ENCODE measurements at regions not wholly inside any gene's neighbourhood (a gene's known extent, or its start where the extent isn't known, plus 50 kb on each side); places are given as distances from the start of the nearest gene placed in this dataset.

GRCh38 chr18:34620258-34620861, 89.7 kb upstream of the DTNA start:
- Histone ChIP-seq H3K27me3 (no peaks in the 10 kb centered on the region), H3K9me3 (no peaks in the 10 kb centered on the region), H3K27ac (replicated peaks in 1 of 4) (no peak overlapping the region), H3K36me3 (no peaks in the 10 kb centered on the region), H3K4me1 (peaks cover 0 to 15% (median 7%) of the 10 kb centered on the region in 4 donors), H3K4me3 (no peak overlapping the region)
- intact Hi-C loops (cut with DNase I), result no loop called here
- TF ChIP-seq, protein P1, sequence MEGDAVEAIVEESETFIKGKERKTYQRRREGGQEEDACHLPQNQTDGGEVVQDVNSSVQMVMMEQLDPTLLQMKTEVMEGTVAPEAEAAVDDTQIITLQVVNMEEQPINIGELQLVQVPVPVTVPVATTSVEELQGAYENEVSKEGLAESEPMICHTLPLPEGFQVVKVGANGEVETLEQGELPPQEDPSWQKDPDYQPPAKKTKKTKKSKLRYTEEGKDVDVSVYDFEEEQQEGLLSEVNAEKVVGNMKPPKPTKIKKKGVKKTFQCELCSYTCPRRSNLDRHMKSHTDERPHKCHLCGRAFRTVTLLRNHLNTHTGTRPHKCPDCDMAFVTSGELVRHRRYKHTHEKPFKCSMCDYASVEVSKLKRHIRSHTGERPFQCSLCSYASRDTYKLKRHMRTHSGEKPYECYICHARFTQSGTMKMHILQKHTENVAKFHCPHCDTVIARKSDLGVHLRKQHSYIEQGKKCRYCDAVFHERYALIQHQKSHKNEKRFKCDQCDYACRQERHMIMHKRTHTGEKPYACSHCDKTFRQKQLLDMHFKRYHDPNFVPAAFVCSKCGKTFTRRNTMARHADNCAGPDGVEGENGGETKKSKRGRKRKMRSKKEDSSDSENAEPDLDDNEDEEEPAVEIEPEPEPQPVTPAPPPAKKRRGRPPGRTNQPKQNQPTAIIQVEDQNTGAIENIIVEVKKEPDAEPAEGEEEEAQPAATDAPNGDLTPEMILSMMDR (IDR thresholded peaks at IDR 0.05), result no peak
- TF ChIP-seq POLR2AphosphoS5 (IDR thresholded peaks at IDR 0.05) (no peak), POLR2A (IDR thresholded peaks at IDR 0.05; ENCODE audit: low read depth) (no peak)
- 89% methylated on average over 5 of the region's 5 CpGs for WGBS
- DNase-seq (ENCODE audit: extremely low spot score), result no peak

GRCh38 chr18:34623557-34623956, 86.5 kb upstream of the DTNA start:
- H3K4me3 ChIP-seq, result no peak overlapping the region
- H3K27me3 ChIP-seq, result no peaks in the 10 kb centered on the region
- WGBS, result 94% methylated on average over 2 of the region's 2 CpGs
- no peak for DNase-seq (ENCODE audit: extremely low spot score)
- no peak overlapping the region for H3K27ac ChIP-seq (replicated peaks in 1 of 4)
- no peaks in the 10 kb centered on the region for H3K9me3 ChIP-seq
- TF ChIP-seq, protein P1 (IDR thresholded peaks at IDR 0.05), result no peak
- TF ChIP-seq EP300 (IDR thresholded peaks at IDR 0.05) (no peak), POLR2AphosphoS5 (IDR thresholded peaks at IDR 0.05) (no peak), POLR2A (IDR thresholded peaks at IDR 0.05; ENCODE audit: low read depth) (no peak)
- intact Hi-C loops (cut with DNase I), result no loop called here
- no peaks in the 10 kb centered on the region for H3K36me3 ChIP-seq
- peaks cover 0 to 29% (median 11%) of the 10 kb centered on the region in 4 donors for H3K4me1 ChIP-seq

DNA sequence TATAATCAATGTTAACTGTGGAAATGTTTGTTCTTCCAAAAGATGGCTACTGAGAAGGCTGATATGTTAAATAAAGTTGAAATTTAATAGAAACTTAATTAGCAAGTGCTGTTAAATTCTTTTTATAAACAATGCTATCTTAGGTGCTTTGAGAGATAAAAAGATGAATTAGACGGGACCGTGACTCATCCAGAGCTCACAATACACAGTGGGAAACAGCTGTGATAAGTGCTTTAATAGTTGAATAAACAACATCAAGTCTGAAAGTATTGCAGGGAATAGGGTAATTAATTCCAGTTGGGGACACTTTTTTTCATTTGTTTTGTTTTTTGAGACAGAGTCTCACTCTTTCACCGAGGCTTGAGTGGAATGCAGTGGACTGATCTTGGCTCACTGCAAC, 85.5 kb upstream of the DTNA start:
- DNase-seq (ENCODE audit: extremely low spot score), result no peak

DNA sequence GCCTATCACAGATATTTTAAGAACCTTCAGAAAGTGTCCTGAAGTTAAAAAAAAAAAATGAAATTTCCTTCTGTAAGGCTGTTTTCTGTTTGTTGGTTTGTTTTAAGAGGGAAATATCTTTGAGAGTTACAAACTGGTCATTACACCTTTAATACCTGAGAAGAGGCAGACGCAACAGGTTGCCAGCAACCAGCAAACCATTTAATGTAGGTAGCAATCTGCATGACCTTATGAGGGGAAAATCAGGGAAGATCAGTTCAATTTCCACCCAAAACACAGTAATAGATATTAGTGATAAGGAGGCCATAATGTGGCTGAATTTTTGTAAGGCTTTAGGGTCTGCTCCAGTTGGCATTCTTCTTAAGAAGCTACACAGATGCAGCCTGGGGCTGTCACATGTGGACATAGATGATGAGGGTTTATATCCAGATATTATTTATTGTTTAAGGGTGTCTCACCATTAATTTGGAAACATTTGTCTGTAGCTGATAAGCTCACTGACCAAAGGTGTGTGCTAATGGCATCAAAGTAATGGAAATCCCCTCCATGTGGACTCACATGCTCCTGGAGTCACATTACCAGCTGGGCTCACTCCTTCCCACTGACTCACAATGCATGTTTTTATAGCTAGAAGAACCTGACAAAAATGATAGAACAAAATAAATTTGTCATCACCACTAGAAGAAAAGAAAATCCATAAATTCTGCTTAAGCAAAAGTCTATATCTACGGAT, 83.5 kb upstream of the DTNA start:
- Histone ChIP-seq H3K36me3 (no peaks in the 10 kb centered on the region), H3K4me1 (peaks cover 0 to 32% (median 11%) of the 10 kb centered on the region in 4 donors), H3K9me3 (no peaks in the 10 kb centered on the region), H3K27ac (replicated peaks in 1 of 4) (no peak overlapping the region), H3K27me3 (no peaks in the 10 kb centered on the region), H3K4me3 (no peak overlapping the region)
- intact Hi-C loops (cut with DNase I), result no loop called here
- DNase-seq (ENCODE audit: extremely low spot score), result no peak
- 84% methylated on average over 2 of the region's 2 CpGs for WGBS
- TF ChIP-seq EP300 (IDR thresholded peaks at IDR 0.05) (no peak), POLR2A (IDR thresholded peaks at IDR 0.05; ENCODE audit: low read depth) (no peak), POLR2AphosphoS5 (IDR thresholded peaks at IDR 0.05) (no peak)
- TF ChIP-seq, protein P1 (IDR thresholded peaks at IDR 0.05), result no peak

More for the DNA sequence above, 85.5 kb upstream of the DTNA start:
- Histone ChIP-seq H3K4me3 (no peak overlapping the region), H3K27ac (replicated peaks in 1 of 4) (no peak overlapping the region), H3K36me3 (no peaks in the 10 kb centered on the region), H3K9me3 (no peaks in the 10 kb centered on the region), H3K27me3 (no peaks in the 10 kb centered on the region), H3K4me1 (peaks cover 0 to 32% (median 11%) of the 10 kb centered on the region in 4 donors)
- 47% methylated on average over 3 of the region's 3 CpGs for WGBS
- intact Hi-C loops (cut with DNase I), result no loop called here
- TF ChIP-seq POLR2A (IDR thresholded peaks at IDR 0.05; ENCODE audit: low read depth), result no peak
- no peak for TF ChIP-seq EP300 (IDR thresholded peaks at IDR 0.05)
- TF ChIP-seq, protein P1 (IDR thresholded peaks at IDR 0.05), result no peak
- TF ChIP-seq POLR2AphosphoS5 (IDR thresholded peaks at IDR 0.05), result no peak

Measured in esophagus muscularis mucosa (tissue), 4 donors.